ENCODE measurements at regions not wholly inside any gene's neighbourhood (a gene's known extent, or its start where the extent isn't known, plus 50 kb on each side); places are given as distances from the start of the nearest gene placed in this dataset.

DNA sequence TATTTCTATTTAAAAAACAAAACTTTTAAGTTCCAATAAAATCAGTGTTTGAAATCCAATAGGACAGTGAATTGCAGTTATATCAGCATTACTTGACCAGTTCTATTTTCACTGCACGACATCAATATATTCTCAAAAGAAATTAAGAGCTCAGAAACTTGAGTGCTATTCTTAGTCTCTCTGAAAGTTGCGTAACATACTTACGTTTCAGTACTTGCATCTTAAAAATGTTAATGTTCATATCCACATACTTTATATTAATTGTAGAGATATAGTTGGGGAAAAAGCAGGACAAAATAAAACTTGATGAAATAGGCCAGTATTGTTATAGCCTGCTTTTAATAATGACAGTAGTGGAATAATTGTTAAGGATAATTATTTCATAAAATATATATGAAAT, 720.5 kb upstream of the PCDH9 start:
- FAIRE-seq (no peak), DNase-seq (no peak)
- no peaks in the 10 kb centered on the region for H3K36me3 ChIP-seq (ENCODE audit: control insufficient read depth in 3 of 3, insufficient read depth in 2 of 3, low read depth in 1 of 3, low read length in 3 of 3)
- H3K27me3 ChIP-seq (ENCODE audit: control insufficient read depth in 3 of 3, insufficient read depth in 3 of 3, low read length in 3 of 3): no peaks in the 10 kb centered on the region
- no peak overlapping the region for H3K4me3 ChIP-seq (ENCODE audit: low read depth in 1 of 3, low read length in 3 of 3)
- no peaks in the 10 kb centered on the region for H3K9me3 ChIP-seq (ENCODE audit: control insufficient read depth in 2 of 2, insufficient read depth in 1 of 2, low read depth in 1 of 2, low read length in 1 of 2)
- no peak overlapping the region for H3K27ac ChIP-seq (ENCODE audit: low read depth in 1 of 3, low read length in 2 of 3)
- H3K4me1 ChIP-seq (ENCODE audit: control insufficient read depth in 3 of 3, insufficient read depth in 2 of 3, low read depth in 1 of 3, low read length in 2 of 3): no peaks in the 10 kb centered on the region
- 77 to 82% (median 81%) methylated on average over 3 of the region's 3 CpGs for WGBS, 3 donors

DNA sequence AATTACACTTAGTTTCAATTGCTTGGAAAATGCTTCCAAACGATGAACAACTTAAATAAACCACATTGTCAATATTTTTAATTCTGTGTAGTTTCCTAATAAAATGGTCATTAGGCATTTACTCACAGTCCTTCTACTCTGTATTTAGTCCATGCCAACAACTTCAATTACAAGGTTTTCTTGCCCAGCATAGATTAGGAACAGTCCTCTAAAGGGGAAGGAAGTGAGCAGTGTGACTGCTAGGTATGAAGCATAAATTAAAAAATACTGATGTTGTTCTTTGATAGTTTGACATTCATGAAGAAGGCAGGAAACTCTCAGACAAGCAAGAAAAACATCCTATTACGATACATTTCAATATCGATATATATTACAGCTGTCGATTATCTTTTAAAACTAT, 716.0 kb upstream of the PCDH9 start:
- no peaks in the 10 kb centered on the region for H3K4me1 ChIP-seq (ENCODE audit: control insufficient read depth in 3 of 3, insufficient read depth in 2 of 3, low read depth in 1 of 3, low read length in 2 of 3)
- H3K4me3 ChIP-seq (ENCODE audit: low read depth in 1 of 3, low read length in 3 of 3): no peak overlapping the region
- 56 to 79% (median 60%) methylated on average over 4 of the region's 4 CpGs for WGBS, 3 donors
- FAIRE-seq (no peak), DNase-seq (no peak)
- no peaks in the 10 kb centered on the region for H3K9me3 ChIP-seq (ENCODE audit: control insufficient read depth in 2 of 2, insufficient read depth in 1 of 2, low read depth in 1 of 2, low read length in 1 of 2)
- no peaks in the 10 kb centered on the region for H3K27me3 ChIP-seq (ENCODE audit: control insufficient read depth in 3 of 3, insufficient read depth in 3 of 3, low read length in 3 of 3)
- no peak overlapping the region for H3K27ac ChIP-seq (ENCODE audit: low read depth in 1 of 3, low read length in 2 of 3)
- no peaks in the 10 kb centered on the region for H3K36me3 ChIP-seq (ENCODE audit: control insufficient read depth in 3 of 3, insufficient read depth in 2 of 3, low read depth in 1 of 3, low read length in 3 of 3)

DNA sequence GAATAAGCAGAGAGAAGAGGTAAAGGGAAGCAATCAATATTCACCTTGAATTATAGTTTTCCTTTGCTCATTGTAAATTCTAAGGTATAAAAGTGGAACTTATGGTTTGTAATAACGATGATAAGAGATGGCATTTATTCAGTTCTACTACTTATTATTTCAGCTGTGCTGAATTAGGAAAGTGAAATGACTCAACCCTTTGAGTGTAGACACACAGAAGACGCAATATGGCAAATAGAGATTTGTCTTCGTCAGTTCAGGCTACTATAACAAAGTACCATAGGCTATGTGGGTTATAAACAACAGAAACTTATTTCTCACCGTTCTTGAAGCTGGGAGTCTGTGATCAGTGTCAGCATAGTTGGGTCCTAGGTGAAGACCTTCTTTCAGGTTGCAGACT, 713.0 kb upstream of the PCDH9 start:
- WGBS, 3 donors: 70 to 74% (median 70%) methylated on average over 4 of the region's 4 CpGs
- Histone ChIP-seq H3K4me1 (ENCODE audit: control insufficient read depth in 3 of 3, insufficient read depth in 2 of 3, low read depth in 1 of 3, low read length in 2 of 3) (no peaks in the 10 kb centered on the region), H3K9me3 (ENCODE audit: control insufficient read depth in 2 of 2, insufficient read depth in 1 of 2, low read depth in 1 of 2, low read length in 1 of 2) (no peaks in the 10 kb centered on the region), H3K36me3 (ENCODE audit: control insufficient read depth in 3 of 3, insufficient read depth in 2 of 3, low read depth in 1 of 3, low read length in 3 of 3) (no peaks in the 10 kb centered on the region), H3K4me3 (ENCODE audit: low read depth in 1 of 3, low read length in 3 of 3) (no peak overlapping the region), H3K27ac (ENCODE audit: low read depth in 1 of 3, low read length in 2 of 3) (no peak overlapping the region), H3K27me3 (ENCODE audit: control insufficient read depth in 3 of 3, insufficient read depth in 3 of 3, low read length in 3 of 3) (no peaks in the 10 kb centered on the region)
- DNase-seq: no peak
- FAIRE-seq: no peak

DNA sequence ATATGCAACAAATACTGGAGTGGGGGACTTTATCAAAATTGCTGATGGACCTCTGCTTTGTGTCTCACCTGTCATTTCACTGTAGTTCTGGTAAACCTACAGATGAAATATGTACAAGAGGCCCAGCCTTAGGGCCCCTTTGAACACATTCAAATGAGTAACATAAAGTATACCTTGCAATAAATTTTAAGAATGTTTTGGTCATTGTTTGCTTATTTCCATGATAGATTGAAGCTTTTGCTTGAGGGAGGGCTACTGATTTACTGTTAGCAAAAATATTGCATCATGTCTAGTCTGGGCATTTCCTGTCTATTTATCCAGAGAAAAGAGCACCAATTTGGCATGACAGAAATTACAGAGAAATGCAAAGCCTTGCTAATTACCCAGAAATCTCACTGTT, 705.5 kb upstream of the PCDH9 start:
- H3K4me3 ChIP-seq (ENCODE audit: low read depth in 1 of 3, low read length in 3 of 3): no peak overlapping the region
- FAIRE-seq (no peak), DNase-seq (no peak)

DNA sequence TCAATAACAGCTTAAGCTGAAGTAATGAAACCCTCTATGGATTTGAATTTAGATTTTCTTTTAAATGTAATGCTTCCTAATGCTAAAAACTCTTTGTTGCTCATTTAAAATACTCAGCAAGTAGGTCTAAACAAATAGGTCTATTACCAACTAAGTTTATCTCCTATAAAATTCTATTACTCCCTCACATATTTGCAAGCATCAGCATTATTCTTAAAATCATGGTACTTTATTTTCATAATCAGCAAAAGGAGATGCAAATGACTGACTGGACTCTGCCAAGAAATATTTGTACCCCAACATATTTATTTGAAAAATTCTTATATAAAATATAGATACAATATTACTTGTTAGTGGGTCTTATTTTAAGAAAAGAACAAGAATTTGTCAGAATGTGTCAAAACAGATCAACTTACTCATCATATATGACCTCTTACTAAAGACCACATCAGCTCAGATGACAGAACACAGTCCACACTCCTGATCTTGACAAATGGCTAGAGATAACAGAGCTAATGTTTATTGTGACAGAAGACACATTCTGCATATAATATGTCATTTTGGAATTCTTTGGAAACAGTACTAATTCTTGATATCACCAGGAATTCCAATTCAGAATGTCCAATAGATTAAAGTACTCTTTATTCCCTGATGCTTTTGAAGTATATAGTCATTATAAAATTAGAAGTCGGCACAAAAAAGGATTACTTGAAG, 704.6 kb upstream of the PCDH9 start:
- FAIRE-seq (no peak), DNase-seq (no peak)
- Histone ChIP-seq H3K27ac (ENCODE audit: low read depth in 1 of 3, low read length in 2 of 3) (no peak overlapping the region), H3K9me3 (ENCODE audit: control insufficient read depth in 2 of 2, insufficient read depth in 1 of 2, low read depth in 1 of 2, low read length in 1 of 2) (no peaks in the 10 kb centered on the region), H3K36me3 (ENCODE audit: control insufficient read depth in 3 of 3, insufficient read depth in 2 of 3, low read depth in 1 of 3, low read length in 3 of 3) (no peaks in the 10 kb centered on the region), H3K4me1 (ENCODE audit: control insufficient read depth in 3 of 3, insufficient read depth in 2 of 3, low read depth in 1 of 3, low read length in 2 of 3) (no peaks in the 10 kb centered on the region), H3K27me3 (ENCODE audit: control insufficient read depth in 3 of 3, insufficient read depth in 3 of 3, low read length in 3 of 3) (no peaks in the 10 kb centered on the region), H3K4me3 (ENCODE audit: low read depth in 1 of 3, low read length in 3 of 3) (no peak overlapping the region)
- WGBS, 3 donors: 75 to 89% (median 89%) methylated on average over 1 of the region's 1 CpG

More for the DNA sequence above, 705.5 kb upstream of the PCDH9 start:
- no peaks in the 10 kb centered on the region for H3K27me3 ChIP-seq (ENCODE audit: control insufficient read depth in 3 of 3, insufficient read depth in 3 of 3, low read length in 3 of 3)
- no peaks in the 10 kb centered on the region for H3K4me1 ChIP-seq (ENCODE audit: control insufficient read depth in 3 of 3, insufficient read depth in 2 of 3, low read depth in 1 of 3, low read length in 2 of 3)
- no peak overlapping the region for H3K27ac ChIP-seq (ENCODE audit: low read depth in 1 of 3, low read length in 2 of 3)
- H3K36me3 ChIP-seq (ENCODE audit: control insufficient read depth in 3 of 3, insufficient read depth in 2 of 3, low read depth in 1 of 3, low read length in 3 of 3): no peaks in the 10 kb centered on the region
- no peaks in the 10 kb centered on the region for H3K9me3 ChIP-seq (ENCODE audit: control insufficient read depth in 2 of 2, insufficient read depth in 1 of 2, low read depth in 1 of 2, low read length in 1 of 2)

DNA sequence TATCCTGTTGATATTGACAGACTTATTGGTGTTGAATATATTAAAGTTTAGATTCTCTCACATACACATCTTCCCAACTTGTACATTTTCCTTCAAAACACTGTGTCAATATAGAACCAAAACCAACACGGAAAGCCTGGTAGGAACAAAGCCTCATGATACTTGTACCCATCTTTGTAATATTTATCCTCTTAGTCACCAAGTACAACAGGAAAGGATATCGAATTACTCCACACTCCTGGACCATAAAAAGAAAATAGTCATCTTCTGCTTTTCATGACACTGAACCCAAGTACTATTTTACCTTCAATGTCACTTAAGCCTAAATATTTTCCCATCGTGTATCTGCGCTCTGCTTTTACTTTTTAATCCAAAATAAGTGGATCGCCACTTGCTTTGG, 702.9 kb upstream of the PCDH9 start:
- H3K9me3 ChIP-seq (ENCODE audit: control insufficient read depth in 2 of 2, insufficient read depth in 1 of 2, low read depth in 1 of 2, low read length in 1 of 2): no peaks in the 10 kb centered on the region
- no peaks in the 10 kb centered on the region for H3K36me3 ChIP-seq (ENCODE audit: control insufficient read depth in 3 of 3, insufficient read depth in 2 of 3, low read depth in 1 of 3, low read length in 3 of 3)
- no peak for FAIRE-seq
- 83 to 88% (median 84%) methylated on average over 5 of the region's 5 CpGs for WGBS, 3 donors
- no peak overlapping the region for H3K27ac ChIP-seq (ENCODE audit: low read depth in 1 of 3, low read length in 2 of 3)
- no peak for DNase-seq
- no peak overlapping the region for H3K4me3 ChIP-seq (ENCODE audit: low read depth in 1 of 3, low read length in 3 of 3)
- H3K27me3 ChIP-seq (ENCODE audit: control insufficient read depth in 3 of 3, insufficient read depth in 3 of 3, low read length in 3 of 3): no peaks in the 10 kb centered on the region
- no peaks in the 10 kb centered on the region for H3K4me1 ChIP-seq (ENCODE audit: control insufficient read depth in 3 of 3, insufficient read depth in 2 of 3, low read depth in 1 of 3, low read length in 2 of 3)

DNA sequence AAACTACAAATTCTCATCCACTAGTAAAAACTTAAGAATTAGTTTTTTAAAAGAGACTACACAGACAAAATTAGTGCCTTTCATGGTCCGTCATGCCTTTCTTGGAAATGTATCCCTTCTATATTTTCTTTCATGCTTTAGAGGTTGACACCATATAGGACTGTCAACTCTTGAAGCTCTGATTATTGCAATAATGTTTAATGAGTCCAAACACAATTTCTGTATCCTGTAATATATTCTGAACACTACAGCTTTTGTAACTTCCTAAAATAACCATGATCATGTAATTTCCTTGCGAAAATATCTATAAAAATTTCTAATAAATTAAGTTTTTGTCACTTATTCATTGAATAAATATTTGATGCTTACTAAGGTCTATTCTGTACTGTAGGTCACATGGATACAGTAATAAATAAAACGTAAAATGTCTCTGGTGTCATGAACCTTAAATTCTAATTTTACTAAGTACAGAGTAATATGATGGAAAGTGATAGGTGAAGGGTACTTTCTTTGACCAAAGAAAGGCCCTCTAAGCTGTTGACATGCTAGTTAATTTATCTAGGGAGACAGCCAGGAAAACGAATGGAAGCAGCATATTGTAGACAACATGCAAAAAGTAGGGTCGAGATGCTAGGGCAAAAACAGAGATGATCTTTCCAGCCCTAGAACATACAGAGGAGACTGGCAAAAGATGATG, 687.3 kb upstream of the PCDH9 start:
- peaks cover 0 to 3% of the 10 kb centered on the region in 2 donors for H3K9me3 ChIP-seq (ENCODE audit: control insufficient read depth in 2 of 2, insufficient read depth in 1 of 2, low read depth in 1 of 2, low read length in 1 of 2)

DNA sequence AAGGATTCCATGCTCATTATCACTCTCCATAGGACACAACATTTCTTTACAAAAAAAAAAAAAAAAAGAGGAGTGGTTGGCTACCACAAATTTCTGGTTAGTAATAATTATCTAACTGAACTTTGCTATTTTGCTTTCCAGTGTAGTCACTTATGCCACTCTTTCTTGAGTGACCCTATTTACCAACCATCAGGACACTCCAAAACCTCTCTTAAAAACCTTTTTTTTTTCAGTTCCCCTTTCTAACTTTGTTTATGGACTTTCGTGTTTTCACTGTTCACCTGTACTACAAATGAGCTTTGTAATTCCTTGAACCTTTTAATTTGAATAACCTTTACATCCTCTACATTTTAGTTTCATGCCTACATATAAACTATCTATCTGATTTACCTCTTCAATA, 686.5 kb upstream of the PCDH9 start:
- 80 to 89% (median 88%) methylated on average over 1 of the region's 1 CpG for WGBS, 3 donors

More for the DNA sequence above, 687.3 kb upstream of the PCDH9 start:
- Histone ChIP-seq H3K4me3 (ENCODE audit: low read depth in 1 of 3, low read length in 3 of 3) (no peak overlapping the region), H3K27me3 (ENCODE audit: control insufficient read depth in 3 of 3, insufficient read depth in 3 of 3, low read length in 3 of 3) (no peaks in the 10 kb centered on the region), H3K36me3 (ENCODE audit: control insufficient read depth in 3 of 3, insufficient read depth in 2 of 3, low read depth in 1 of 3, low read length in 3 of 3) (no peaks in the 10 kb centered on the region), H3K4me1 (ENCODE audit: control insufficient read depth in 3 of 3, insufficient read depth in 2 of 3, low read depth in 1 of 3, low read length in 2 of 3) (no peaks in the 10 kb centered on the region), H3K27ac (ENCODE audit: low read depth in 1 of 3, low read length in 2 of 3) (no peak overlapping the region)
- FAIRE-seq (no peak), DNase-seq (no peak)
- WGBS, 3 donors: 71 to 76% (median 74%) methylated on average over 5 of the region's 5 CpGs

More for the DNA sequence above, 686.5 kb upstream of the PCDH9 start:
- H3K36me3 ChIP-seq (ENCODE audit: control insufficient read depth in 3 of 3, insufficient read depth in 2 of 3, low read depth in 1 of 3, low read length in 3 of 3): no peaks in the 10 kb centered on the region
- no peak for DNase-seq
- H3K27me3 ChIP-seq (ENCODE audit: control insufficient read depth in 3 of 3, insufficient read depth in 3 of 3, low read length in 3 of 3): no peaks in the 10 kb centered on the region
- FAIRE-seq: no peak
- no peak overlapping the region for H3K4me3 ChIP-seq (ENCODE audit: low read depth in 1 of 3, low read length in 3 of 3)
- peaks cover 0 to 3% of the 10 kb centered on the region in 2 donors for H3K9me3 ChIP-seq (ENCODE audit: control insufficient read depth in 2 of 2, insufficient read depth in 1 of 2, low read depth in 1 of 2, low read length in 1 of 2)
- no peaks in the 10 kb centered on the region for H3K4me1 ChIP-seq (ENCODE audit: control insufficient read depth in 3 of 3, insufficient read depth in 2 of 3, low read depth in 1 of 3, low read length in 2 of 3)
- no peak overlapping the region for H3K27ac ChIP-seq (ENCODE audit: low read depth in 1 of 3, low read length in 2 of 3)
